ENCODE measurements at regions not wholly inside any gene's neighbourhood (a gene's known extent, or its start where the extent isn't known, plus 50 kb on each side); places are given as distances from the start of the nearest gene placed in this dataset.
"Not testable (repeated sequence)": the region's sequence is repeated elsewhere in the genome, so short reads cannot be mapped to it uniquely, and the experiment has no call there.

- DNase-seq (ENCODE audit: low read depth in 2 of 2), result no peak
Observed at GRCh38 chr14:21902561-21903181, 229.1 kb upstream of the OR4E1 start.

- not testable (repeated sequence) for DNase-seq (ENCODE audit: low read depth in 2 of 2)
Observed at GRCh38 chr14:21894898-21895194, 221.2 kb upstream of the OR4E1 start.

- peak; percentile 33 to 41 for DNase-seq (ENCODE audit: low read depth in 2 of 2)
Observed at GRCh38 chr14:21894003-21894897, 220.6 kb upstream of the OR4E1 start.

DNA sequence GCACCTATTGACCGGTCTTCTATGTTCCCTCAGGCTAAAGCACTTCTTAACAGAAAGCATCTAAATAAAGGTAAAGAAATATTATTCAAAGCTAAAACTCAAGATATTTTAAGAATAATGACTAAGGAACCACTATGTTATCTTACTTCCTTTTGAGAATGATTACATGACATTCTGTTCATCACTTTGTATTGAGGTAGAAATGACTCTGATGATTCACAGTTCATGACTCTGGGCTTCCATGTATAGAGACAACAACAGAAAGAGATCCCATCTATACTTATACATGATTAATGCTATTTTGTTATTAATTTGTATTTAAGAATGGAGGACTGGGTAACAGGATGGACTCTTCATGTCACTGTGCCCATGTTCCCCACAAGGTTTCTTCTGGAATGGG, 218.3 kb upstream of the OR4E1 start:
- DNase-seq (ENCODE audit: low read depth in 2 of 2), result no peak

- DNase-seq (ENCODE audit: low read depth in 2 of 2), result no peak
Observed at GRCh38 chr14:21884995-21885394, 211.4 kb upstream of the OR4E1 start.

DNA sequence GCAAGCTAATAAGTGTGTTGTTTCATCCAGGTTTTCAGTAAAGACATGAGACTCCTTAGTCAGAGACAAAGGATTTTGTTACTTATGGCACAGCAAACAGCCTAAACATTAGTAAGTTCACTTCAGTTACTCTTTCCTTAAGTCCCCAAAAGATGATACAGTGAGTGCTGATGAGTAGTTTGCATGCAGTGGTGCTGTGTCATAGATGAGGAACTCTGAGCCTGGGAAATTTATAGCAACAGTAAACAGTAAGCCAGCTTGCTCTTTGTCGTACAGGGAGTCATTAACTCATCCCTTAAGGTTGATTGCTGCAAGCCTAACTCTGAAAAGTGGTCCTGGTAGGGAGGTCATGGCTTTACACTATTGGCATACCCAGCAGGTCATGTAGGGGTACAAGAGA, 208.6 kb upstream of the OR4E1 start:
- DNase-seq (ENCODE audit: low read depth in 2 of 2), result no peak

- DNase-seq (ENCODE audit: low read depth in 2 of 2), result no peak
Observed at GRCh38 chr14:21880918-21881317, 207.3 kb upstream of the OR4E1 start.

DNA sequence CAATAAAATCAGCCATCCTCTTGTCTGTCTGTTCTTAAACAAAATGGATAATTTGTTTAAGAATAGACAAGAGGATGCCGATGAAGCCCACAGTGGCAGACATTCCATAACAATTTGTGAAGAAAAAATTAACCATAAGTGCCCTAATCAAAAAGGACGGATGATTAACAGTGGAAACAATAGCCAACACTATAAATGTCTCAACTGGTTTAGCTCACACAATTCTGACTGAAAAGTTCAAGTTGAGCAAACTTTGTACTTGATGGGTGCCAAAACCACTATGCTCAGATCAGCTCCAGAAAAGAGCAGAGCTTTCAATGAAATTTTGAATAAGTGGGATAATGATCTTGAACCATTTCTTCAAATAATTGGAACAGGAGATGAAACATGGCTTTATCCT, 202.2 kb upstream of the OR4E1 start:
- no peak for DNase-seq (ENCODE audit: low read depth in 2 of 2)

- DNase-seq (ENCODE audit: low read depth in 2 of 2), result no peak
Observed at GRCh38 chr14:21874946-21875345, 201.3 kb upstream of the OR4E1 start.

DNA sequence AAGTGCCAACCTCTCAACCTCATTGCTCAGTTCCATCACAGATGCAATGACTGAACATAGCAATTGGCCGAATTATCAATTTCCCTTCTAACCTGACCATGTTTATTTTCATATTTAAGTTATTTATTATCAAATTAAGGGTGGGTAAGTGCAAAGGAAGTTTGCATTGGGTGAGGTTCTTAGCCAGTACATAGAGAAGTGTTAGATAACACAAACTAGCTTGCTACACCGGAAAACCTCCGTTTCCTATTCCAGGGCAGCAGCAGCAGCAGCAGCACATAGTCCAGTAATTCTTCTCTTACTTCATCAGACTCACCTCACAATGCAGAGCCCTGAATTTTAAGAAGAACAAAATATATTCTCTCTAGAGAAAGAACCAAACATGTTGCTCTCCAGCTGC, 200.5 kb upstream of the OR4E1 start:
- no peak for DNase-seq (ENCODE audit: low read depth in 2 of 2)

- peak; percentile 70 to 78 for DNase-seq (ENCODE audit: low read depth in 2 of 2)
Observed at GRCh38 chr14:21868442-21869046, 194.9 kb upstream of the OR4E1 start.

GRCh38 chr14:21867541-21867940, 193.9 kb upstream of the OR4E1 start:
- DNase-seq (ENCODE audit: low read depth in 2 of 2), result no peak

DNA sequence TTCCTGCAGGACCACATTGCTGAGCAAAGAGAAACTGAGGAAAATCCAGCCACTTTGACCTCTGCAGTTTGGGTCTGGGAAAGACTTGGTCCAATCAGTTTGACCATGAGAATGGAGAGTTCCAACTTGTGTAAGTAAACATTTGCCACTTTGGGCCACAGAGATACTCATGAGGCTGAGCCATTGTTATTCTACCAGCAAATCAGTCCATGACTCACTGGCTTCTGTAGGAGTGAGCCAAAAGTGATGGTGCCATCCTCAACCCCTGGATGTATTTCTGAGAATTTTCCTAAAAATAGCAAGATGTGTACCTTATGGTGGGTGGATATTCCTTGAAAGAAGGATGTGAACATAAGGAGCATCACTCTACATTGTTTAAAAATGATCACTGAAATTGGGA, 192.9 kb upstream of the OR4E1 start:
- DNase-seq (ENCODE audit: low read depth in 2 of 2), result no peak

DNA sequence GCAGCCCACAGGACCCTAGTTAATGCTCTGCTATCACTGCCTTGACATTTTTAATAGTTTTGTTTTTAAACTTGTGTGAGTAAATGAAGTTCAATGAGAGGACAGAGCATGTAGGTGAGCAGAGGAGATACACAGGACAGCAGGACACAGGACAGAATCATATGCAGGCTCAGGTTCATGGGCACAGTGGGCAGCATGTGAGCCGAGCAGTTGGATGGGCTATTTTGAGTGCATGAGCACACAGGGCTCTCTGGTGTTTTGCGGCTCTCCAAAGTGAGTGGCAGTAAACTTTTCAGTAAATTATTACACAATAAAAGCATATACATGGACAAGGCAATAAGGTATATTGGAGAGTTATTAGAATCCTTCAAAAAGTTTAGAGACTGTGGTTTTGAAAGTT, 189.7 kb upstream of the OR4E1 start:
- no peak for DNase-seq (ENCODE audit: low read depth in 2 of 2)

- DNase-seq (ENCODE audit: low read depth in 2 of 2), result no peak
Observed at GRCh38 chr14:21861153-21861552, 187.5 kb upstream of the OR4E1 start.

- peak in 1 of 2 donors; percentile 26 for DNase-seq (ENCODE audit: low read depth in 2 of 2)
Observed at GRCh38 chr14:21860172-21860571, 186.6 kb upstream of the OR4E1 start.

DNA sequence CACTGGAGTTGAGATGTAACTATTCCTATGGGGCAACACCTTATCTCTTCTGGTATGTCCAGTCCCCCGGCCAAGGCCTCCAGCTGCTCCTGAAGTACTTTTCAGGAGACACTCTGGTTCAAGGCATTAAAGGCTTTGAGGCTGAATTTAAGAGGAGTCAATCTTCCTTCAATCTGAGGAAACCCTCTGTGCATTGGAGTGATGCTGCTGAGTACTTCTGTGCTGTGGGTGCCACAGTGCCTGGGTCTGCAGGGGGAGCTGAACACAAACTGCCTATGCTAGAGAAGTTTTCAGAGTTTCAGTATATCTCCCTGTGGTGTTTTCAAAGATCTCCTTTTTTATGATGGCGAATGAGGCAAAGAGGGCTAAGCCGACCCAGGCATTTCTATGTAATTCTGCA, 179.2 kb upstream of the OR4E1 start:
- no peak for DNase-seq (ENCODE audit: low read depth in 2 of 2)

- DNase-seq (ENCODE audit: low read depth in 2 of 2), result peak; percentile 60 to 62
Observed at GRCh38 chr14:21852061-21852664, 178.5 kb upstream of the OR4E1 start.

DNA sequence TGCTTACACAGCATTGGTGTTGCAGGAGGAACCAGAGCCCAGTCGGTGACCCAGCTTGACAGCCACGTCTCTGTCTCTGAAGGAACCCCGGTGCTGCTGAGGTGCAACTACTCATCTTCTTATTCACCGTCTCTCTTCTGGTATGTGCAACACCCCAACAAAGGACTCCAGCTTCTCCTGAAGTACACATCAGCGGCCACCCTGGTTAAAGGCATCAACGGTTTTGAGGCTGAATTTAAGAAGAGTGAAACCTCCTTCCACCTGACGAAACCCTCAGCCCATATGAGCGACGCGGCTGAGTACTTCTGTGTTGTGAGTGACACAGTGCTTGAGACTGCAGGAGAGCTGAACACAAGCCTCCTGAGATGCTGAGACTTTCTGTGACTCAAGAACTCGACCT, 173.3 kb upstream of the OR4E1 start:
- not testable (repeated sequence) for DNase-seq (ENCODE audit: low read depth in 2 of 2)

GRCh38 chr14:21846227-21846885, 172.7 kb upstream of the OR4E1 start:
- DNase-seq (ENCODE audit: low read depth in 2 of 2), result peak; percentile 64 to 65

DNA sequence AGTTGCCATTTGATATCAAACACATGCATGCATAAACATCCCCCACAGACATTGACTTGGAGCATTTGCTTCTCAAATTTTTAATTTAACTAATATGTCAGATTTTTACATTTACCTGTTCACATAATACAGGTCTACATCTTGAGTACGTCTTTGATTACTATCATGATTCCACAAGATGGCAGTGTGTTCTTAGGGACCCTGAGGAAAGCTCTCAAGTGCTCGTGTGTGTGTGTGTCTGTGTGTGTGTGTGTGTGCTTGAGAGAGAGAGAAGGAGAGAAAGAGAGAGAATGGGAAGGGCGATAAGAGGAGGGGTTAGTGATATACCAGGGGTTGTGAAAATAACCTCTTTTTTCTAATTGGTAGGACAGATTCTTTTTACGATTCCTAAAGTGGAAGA, 167.1 kb upstream of the OR4E1 start:
- DNase-seq (ENCODE audit: low read depth in 2 of 2), result no peak

DNA sequence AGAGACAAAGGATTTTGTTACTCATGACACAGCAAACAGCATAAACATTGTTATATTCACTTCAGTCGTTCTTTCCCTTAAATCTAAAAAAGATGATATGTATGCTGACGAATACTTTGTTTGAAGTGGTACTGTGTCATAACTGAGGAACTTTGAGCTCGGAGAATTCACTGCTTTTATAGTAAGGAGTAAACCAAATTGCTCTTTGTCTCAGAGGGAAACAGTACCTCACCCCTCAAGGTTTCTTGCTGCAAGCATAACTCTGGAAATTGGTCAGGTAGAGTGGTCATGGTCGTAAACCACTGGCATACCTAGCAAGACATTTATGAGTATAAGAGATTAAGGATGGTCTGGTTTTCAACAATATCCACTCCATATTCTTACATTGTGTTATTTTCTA, 160.2 kb upstream of the OR4E1 start:
- DNase-seq (ENCODE audit: low read depth in 2 of 2), result no peak

All from stimulated activated CD4-positive, alpha-beta T cell treated with anti-CD3 and anti-CD28 coated beads, Interleukin-4, amount 100 ng/mL, for 48 hours (primary cell).